CD14-positive monocyte (primary cell): ENCODE measurements at regions not wholly inside any gene's neighbourhood (a gene's known extent, or its start where the extent isn't known, plus 50 kb on each side); places are given as distances from the start of the nearest gene placed in this dataset.

Experiments
- DNase-seq, 3 donors: peaks; one replicate each; pipeline ENCODE4 v3.0.0-alpha.2; 2011 to 2022
- H2AFZ ChIP-seq: 2 replicates; pipeline ENCODE4 v1.6.0; 2012; ENCODE audit warnings: mild to moderate bottlenecking, low read depth, low read length, inconsistent platforms; ENCODE audit not compliant: insufficient read depth, poor library complexity, severe bottlenecking
- H3K27ac ChIP-seq, 2 donors: 1 replicate in 1 of 2; 2 replicates in 1 of 2; pipeline ENCODE4 v1.5.1; 2012 to 2013; ENCODE audit warnings: low read length in 2 of 2, control low read depth in 1 of 2, inconsistent platforms in 1 of 2, low read depth in 1 of 2, mild to moderate bottlenecking in 1 of 2
- H3K27me3 ChIP-seq, 2 donors: one replicate each; pipeline versions ENCODE4 v1.6.0 to v1.6.1; 2011 to 2013; ENCODE audit warnings: low read length in 2 of 2; ENCODE audit not compliant: control insufficient read depth in 2 of 2, insufficient read depth in 2 of 2
- H3K36me3 ChIP-seq, 2 donors: replicated peaks in 1 of 2; 1 replicate in 1 of 2; 2 replicates in 1 of 2; pipeline versions ENCODE4 v1.5.1 to v1.6.1; 2012 to 2013; ENCODE audit warnings: low read length in 2 of 2, control low read depth in 1 of 2, inconsistent platforms in 1 of 2, mild to moderate bottlenecking in 1 of 2; ENCODE audit not compliant: insufficient read depth in 2 of 2, control insufficient read depth in 1 of 2
- H3K4me1 ChIP-seq, 2 donors: 1 replicate in 1 of 2; 2 replicates in 1 of 2; pipeline versions ENCODE4 v1.5.1 to v1.6.1; 2012 to 2013; ENCODE audit warnings: low read length in 2 of 2, control low read depth in 1 of 2, inconsistent platforms in 1 of 2, mild to moderate bottlenecking in 1 of 2, moderate library complexity in 1 of 2; ENCODE audit not compliant: insufficient read depth in 2 of 2, control insufficient read depth in 1 of 2
- H3K4me2 ChIP-seq: replicated peaks from 2 replicates; pipeline ENCODE3; 2012; ENCODE audit warnings: low read length, moderate library complexity, mild to moderate bottlenecking; ENCODE audit not compliant: poor library complexity, severe bottlenecking; ENCODE audit errors: extremely low read depth
- H3K4me3 ChIP-seq, 3 experiments: fragments of 200-600 bp in 1 of 3; sonication (generic) in 1 of 3; replicated peaks in 1 of 3; 1 replicate in 2 of 3; 2 replicates in 1 of 3; pipeline ENCODE4 v1.5.1; 2011 to 2013; ENCODE audit warnings: low read length in 3 of 3, mild to moderate bottlenecking in 3 of 3, control low read depth in 2 of 3, low read depth in 2 of 3, inconsistent platforms in 1 of 3, moderate library complexity in 1 of 3
- H3K79me2 ChIP-seq: 2 replicates; pipeline ENCODE4 v1.6.0; 2012; ENCODE audit warnings: mild to moderate bottlenecking, control low read depth, inconsistent platforms, low read length, moderate library complexity; ENCODE audit not compliant: insufficient read depth
- H3K9ac ChIP-seq: 2 replicates; pipeline ENCODE4 v1.6.0; 2017; ENCODE audit warnings: low read length, mild to moderate bottlenecking; ENCODE audit not compliant: insufficient read depth, poor library complexity, severe bottlenecking
- H3K9me3 ChIP-seq, 2 donors: replicated peaks in 1 of 2; 1 replicate in 1 of 2; 2 replicates in 1 of 2; pipeline versions ENCODE4 v1.5.1 to v1.6.1; 2012 to 2013; ENCODE audit warnings: low read length in 2 of 2, control low read depth in 1 of 2; ENCODE audit not compliant: control insufficient read depth in 1 of 2, insufficient read depth in 1 of 2
- H4K20me1 ChIP-seq: 2 replicates; pipeline ENCODE4 v1.6.0; 2012; ENCODE audit warnings: mild to moderate bottlenecking, low read length, control low read depth, moderate library complexity; ENCODE audit not compliant: insufficient read depth
- H3K27ac Mint-ChIP-seq, 7 donors: one replicate each; pipeline ENCODE4 v1.8.0; 2020; ENCODE audit warnings: mild to moderate bottlenecking in 7 of 7, mixed read lengths in 7 of 7, moderate library complexity in 6 of 7, inconsistent platforms in 2 of 7
- H3K27me3 Mint-ChIP-seq, 3 donors: one replicate each; pipeline ENCODE4 v1.8.0; 2021 to 2022; ENCODE audit warnings: low read depth in 3 of 3, mild to moderate bottlenecking in 3 of 3, mixed read lengths in 3 of 3, moderate library complexity in 3 of 3, inconsistent platforms in 1 of 3
- H3K36me3 Mint-ChIP-seq, 2 donors: one replicate each; pipeline ENCODE4 v1.8.0; 2020; ENCODE audit warnings: mixed read lengths in 2 of 2, inconsistent platforms in 1 of 2, mild to moderate bottlenecking in 1 of 2
- H3K4me1 Mint-ChIP-seq: one replicate; pipeline ENCODE4 v1.8.0; 2020; ENCODE audit warnings: mild to moderate bottlenecking, mixed read lengths
- H3K4me3 Mint-ChIP-seq, 2 donors: one replicate each; pipeline ENCODE4 v1.8.0; 2020; ENCODE audit warnings: mild to moderate bottlenecking in 2 of 2, mixed read lengths in 2 of 2, moderate library complexity in 1 of 2
- H3K9me3 Mint-ChIP-seq, 7 donors: one replicate each; pipeline ENCODE4 v1.8.0; 2020 to 2022; ENCODE audit warnings: mixed read lengths in 7 of 7, mild to moderate bottlenecking in 6 of 7, moderate library complexity in 6 of 7, inconsistent platforms in 2 of 7
- CTCF ChIP-seq: fragments of 200-600 bp; IDR thresholded peaks from one replicate; pipeline ENCODE4 v1.8.0; 2022; ENCODE audit warnings: antibody characterized with exemption, mild to moderate bottlenecking
- WGBS: methylation state at CpG from one replicate; pipeline ENCODE4 v1.1.5; 2013; ENCODE audit warnings: missing lambda C conversion rate; ENCODE audit not compliant: insufficient coverage; 5-methylcytosine and 5-hydroxymethylcytosine counted together
- intact Hi-C, 2 donors: fragments of 100-400 bp; cut with micrococcal nuclease; formaldehyde crosslinking; loops; one replicate each; pipeline versions ENCODE4 v1.15.0 to v1.15.1; 2023

GRCh38 chr12:91924827-91925226, 220.8 kb downstream of the BTG1 start:
- no peaks in the 10 kb centered on the region for H3K36me3 Mint-ChIP-seq
- peaks cover 4 to 17% (median 10%) of the 10 kb centered on the region in 7 donors for H3K9me3 Mint-ChIP-seq

GRCh38 chr12:91923864-91924263, 221.8 kb downstream of the BTG1 start:
- no peaks in the 10 kb centered on the region for H3K79me2 ChIP-seq
- H3K27me3 ChIP-seq, result no peaks in the 10 kb centered on the region
- H3K27ac Mint-ChIP-seq, result no peak overlapping the region
- H3K9me3 ChIP-seq, result peaks cover 0 to 12% of the 10 kb centered on the region in 2 donors
- intact Hi-C loops, result no loop called here
- no peaks in the 10 kb centered on the region for H4K20me1 ChIP-seq
- 95% methylated on average over 31 of the region's 31 CpGs for WGBS
- no peaks in the 10 kb centered on the region for H3K4me1 ChIP-seq
- no peak overlapping the region for H3K9ac ChIP-seq
- H3K36me3 Mint-ChIP-seq, result no peaks in the 10 kb centered on the region
- no peak for DNase-seq
- no peak for TF ChIP-seq CTCF
- no peak overlapping the region for H3K4me3 ChIP-seq
- no peaks in the 10 kb centered on the region for H3K36me3 ChIP-seq
- H3K4me1 Mint-ChIP-seq, result no peaks in the 10 kb centered on the region
- H3K9me3 Mint-ChIP-seq, result peaks cover 4 to 17% (median 10%) of the 10 kb centered on the region in 7 donors
- H2AFZ ChIP-seq, result no peak overlapping the region
- H3K4me2 ChIP-seq, result no peak overlapping the region
- H3K27ac ChIP-seq, result no peak overlapping the region
- no peak overlapping the region for H3K4me3 Mint-ChIP-seq
- peaks cover 0 to 3% (median 0%) of the 10 kb centered on the region in 3 donors for H3K27me3 Mint-ChIP-seq

More at GRCh38 chr12:91924827-91925226, 220.8 kb downstream of the BTG1 start:
- Histone ChIP-seq H3K9ac (no peak overlapping the region), H3K79me2 (no peaks in the 10 kb centered on the region), H3K27ac (no peak overlapping the region), H3K4me3 (no peak overlapping the region), H3K9me3 (peaks cover 0 to 12% of the 10 kb centered on the region in 2 donors), H3K36me3 (no peaks in the 10 kb centered on the region), H3K4me2 (no peak overlapping the region), H3K27me3 (no peaks in the 10 kb centered on the region), H4K20me1 (no peaks in the 10 kb centered on the region), H3K4me1 (no peaks in the 10 kb centered on the region), H2AFZ (no peak overlapping the region)
- WGBS, result 100% methylated on average over 1 of the region's 3 CpGs
- no peak overlapping the region for H3K27ac Mint-ChIP-seq
- DNase-seq, result no peak
- TF ChIP-seq CTCF, result no peak
- H3K4me3 Mint-ChIP-seq, result no peak overlapping the region
- intact Hi-C loops, result no loop called here
- no peaks in the 10 kb centered on the region for H3K4me1 Mint-ChIP-seq
- H3K27me3 Mint-ChIP-seq, result peaks cover 0 to 3% (median 0%) of the 10 kb centered on the region in 3 donors
